OCI-LY7 (cell line): ENCODE measurements at regions not wholly inside any gene's neighbourhood (a gene's known extent, or its start where the extent isn't known, plus 50 kb on each side); places are given as distances from the start of the nearest gene placed in this dataset.

ENCODE experiments used
- BruUV-seq: library from RNA; stranded (reverse); fragments of 400-500 nt; replicated peaks from 2 replicates; lab custom pipeline; 2021; lab: Mats Ljungman, UMichigan
- CTCF ChIA-PET: fragments of 300-600 bp; sonication (Branson Sonifier 250); formaldehyde crosslinking; loops from one replicate; lab custom pipeline; 2022; ENCODE audit warnings: antibody characterized with exemption; ENCODE audit not compliant: unreplicated experiment; lab: Charles Lee
- POLR2A ChIA-PET: fragments of 300-600 bp; sonication (Branson Sonifier 250); formaldehyde crosslinking; loops from one replicate; lab custom pipeline; 2022; ENCODE audit warnings: antibody characterized with exemption; lab: Charles Lee
- DNase-seq: peaks from one replicate; pipeline ENCODE4 v3.0.0-alpha.2; 2015; ENCODE audit warnings: low spot score
- H2AFZ ChIP-seq: fragments of 200-600 bp; sonication (generic), shearing (Covaris generic); 2 replicates; pipeline ENCODE4 v1.6.1; 2014; ENCODE audit warnings: mild to moderate bottlenecking, antibody characterized with exemption, low read length, moderate library complexity
- H3K27ac ChIP-seq: fragments of 200-600 bp; sonication (generic); 2 replicates; pipeline ENCODE4 v1.5.1; 2014; ENCODE audit warnings: mixed run types, low read depth, mild to moderate bottlenecking, moderate library complexity, low read length, inconsistent platforms; ENCODE audit not compliant: poor library complexity, severe bottlenecking
- H3K36me3 ChIP-seq: fragments of 200-600 bp; sonication (generic); 2 replicates; pipeline ENCODE4 v1.6.1; 2014; ENCODE audit warnings: mild to moderate bottlenecking, antibody characterized with exemption, low read length, moderate library complexity, mixed read lengths; ENCODE audit not compliant: insufficient read depth
- H3K4me1 ChIP-seq: fragments of 200-600 bp; sonication (generic); 2 replicates; pipeline ENCODE4 v1.5.1; 2014; ENCODE audit warnings: mild to moderate bottlenecking, low read length; ENCODE audit not compliant: insufficient read depth, poor library complexity, severe bottlenecking
- H3K4me2 ChIP-seq: fragments of 200-600 bp; sonication (generic); 2 replicates; pipeline ENCODE4 v1.6.1; 2014; ENCODE audit warnings: mild to moderate bottlenecking, low read length
- H3K4me3 ChIP-seq: fragments of 200-600 bp; sonication (generic); 2 replicates; pipeline ENCODE4 v1.5.1; 2014; ENCODE audit warnings: mild to moderate bottlenecking, low read depth, low read length; ENCODE audit not compliant: poor library complexity, severe bottlenecking
- H3K79me2 ChIP-seq: fragments of 200-600 bp; sonication (generic); 2 replicates; pipeline ENCODE4 v1.6.1; 2016; ENCODE audit warnings: low read depth, mild to moderate bottlenecking, low read length, moderate library complexity, mixed read lengths; ENCODE audit not compliant: insufficient read depth
- H3K9me2 ChIP-seq: fragments of 200-600 bp; sonication (generic); 2 replicates; pipeline ENCODE4 v1.6.1; 2016; ENCODE audit warnings: mild to moderate bottlenecking, low read length, mixed read lengths; ENCODE audit not compliant: insufficient read depth
- H3K9me3 ChIP-seq: fragments of 200-600 bp; sonication (generic); 2 replicates; pipeline ENCODE4 v1.6.1; 2014; ENCODE audit warnings: mild to moderate bottlenecking, mixed run types, low read length, mixed read lengths
- H4K20me1 ChIP-seq: fragments of 200-600 bp; sonication (generic); 2 replicates; pipeline ENCODE4 v1.6.1; 2014; ENCODE audit warnings: mild to moderate bottlenecking, antibody characterized with exemption, low read length, moderate library complexity, mixed read lengths; ENCODE audit not compliant: insufficient read depth
- EZH2phosphoT487 ChIP-seq: fragments of 200-600 bp; sonication (generic); IDR thresholded peaks from 2 replicates; pipeline ENCODE4 v1.6.1; 2018; ENCODE audit warnings: low read depth, borderline replicate concordance, mild to moderate bottlenecking, mixed run types, antibody characterized with exemption, low read length, moderate library complexity, mixed read lengths
- intact Hi-C: fragments of 100-400 bp; cut with micrococcal nuclease; formaldehyde crosslinking; loops from one replicate; pipeline ENCODE4 v1.10.0; 2022; ENCODE audit not compliant: unreplicated experiment
- TF ChIP-seq, protein P1 (sequence below): fragments of 200-600 bp; sonication (generic); conservative IDR thresholded peaks from 2 replicates; pipeline ENCODE4 v1.5.1; 2014; ENCODE audit warnings: mild to moderate bottlenecking, antibody characterized with exemption, low read length, moderate library complexity, mixed read lengths

DNA sequence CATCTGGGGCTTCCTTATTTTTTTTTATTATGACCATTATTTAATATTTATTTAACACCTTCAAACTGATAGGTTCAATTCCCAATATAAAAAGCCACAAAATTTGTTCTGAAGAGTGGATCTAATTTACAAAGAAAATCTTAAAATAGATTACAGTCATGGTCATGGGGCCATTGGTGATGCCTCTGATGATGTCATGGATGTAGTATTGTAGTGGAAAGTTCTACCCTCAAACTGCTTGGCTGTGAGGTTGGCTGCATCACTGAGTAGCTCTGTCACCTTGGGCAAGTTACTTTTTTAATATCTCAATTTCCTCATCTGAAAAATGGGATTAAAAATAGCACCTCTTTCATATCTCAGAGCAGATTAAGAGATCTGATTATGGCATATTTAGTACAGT is 128.5 kb downstream of the DKK1 start:
- DNase-seq = no peak
- CTCF ChIA-PET = no interaction called here
- no peak overlapping the region for H3K4me2 ChIP-seq

DNA sequence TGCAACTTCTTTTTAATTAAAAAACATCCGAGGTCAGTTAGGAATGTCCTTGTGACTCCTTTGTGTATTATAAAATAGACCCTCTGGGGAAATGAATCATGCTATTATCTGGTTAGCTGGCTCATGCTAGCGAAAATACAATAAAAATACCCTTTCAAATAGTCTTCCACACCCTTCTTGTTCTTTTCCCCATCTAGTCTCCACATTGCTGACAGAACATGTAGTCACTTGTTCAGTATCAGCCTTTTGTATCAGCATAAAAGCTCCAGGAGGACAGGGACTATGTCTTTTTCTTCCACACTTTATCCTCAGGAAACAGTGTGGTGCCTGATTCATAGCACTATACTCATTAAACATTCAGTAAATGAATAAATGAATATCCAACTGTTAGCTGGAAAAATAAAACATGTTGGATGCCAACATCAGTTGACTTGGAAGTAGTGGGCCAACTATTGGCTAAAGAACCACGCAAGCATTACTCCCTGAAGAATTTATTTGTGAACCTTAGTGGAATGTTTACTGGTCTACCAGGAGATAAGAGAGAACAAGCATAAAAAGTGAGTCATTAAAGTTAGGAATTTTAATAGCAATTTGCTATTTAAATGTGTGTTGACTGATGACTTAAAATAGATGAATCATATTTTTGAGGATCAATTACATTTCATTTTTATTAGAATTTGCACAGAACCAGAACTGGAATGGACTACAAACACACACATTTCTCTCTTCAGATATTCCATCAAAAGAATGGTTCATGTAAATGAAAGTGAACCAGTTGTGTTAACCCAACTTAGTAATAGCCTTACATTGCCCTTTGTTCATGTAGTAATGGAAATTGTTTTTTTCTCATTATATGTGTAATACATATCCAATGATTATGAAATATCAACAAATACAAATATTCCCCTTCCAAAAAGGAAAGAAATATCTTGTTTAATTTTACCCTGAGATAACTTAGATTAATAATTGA is 129.6 kb downstream of the DKK1 start:
- ChIA-PET CTCF (no interaction called here), POLR2A (interaction anchor here (1.4 kb wide), 1 partner anchor 9 kb away, joined by 3 read pairs; no protein-coding TSS in a partner anchor)
- Histone ChIP-seq H3K4me1 (no peaks in the 10 kb centered on the region), H3K27ac (no peak overlapping the region), H4K20me1 (no peaks in the 10 kb centered on the region), H3K9me3 (no peaks in the 10 kb centered on the region), H3K4me2 (no peak overlapping the region), H3K79me2 (no peaks in the 10 kb centered on the region), H3K9me2 (no peaks in the 10 kb centered on the region), H3K4me3 (no peak overlapping the region), H2AFZ (no peak overlapping the region; the same call in 1 of the 2 replicates), H3K36me3 (no peaks in the 10 kb centered on the region)
- BruUV-seq = no TSS peak
- intact Hi-C loops = loop anchor here (2.0 kb wide), 1 partner anchor 39 kb away; no protein-coding TSS in a partner anchor
- TF ChIP-seq, protein P1, sequence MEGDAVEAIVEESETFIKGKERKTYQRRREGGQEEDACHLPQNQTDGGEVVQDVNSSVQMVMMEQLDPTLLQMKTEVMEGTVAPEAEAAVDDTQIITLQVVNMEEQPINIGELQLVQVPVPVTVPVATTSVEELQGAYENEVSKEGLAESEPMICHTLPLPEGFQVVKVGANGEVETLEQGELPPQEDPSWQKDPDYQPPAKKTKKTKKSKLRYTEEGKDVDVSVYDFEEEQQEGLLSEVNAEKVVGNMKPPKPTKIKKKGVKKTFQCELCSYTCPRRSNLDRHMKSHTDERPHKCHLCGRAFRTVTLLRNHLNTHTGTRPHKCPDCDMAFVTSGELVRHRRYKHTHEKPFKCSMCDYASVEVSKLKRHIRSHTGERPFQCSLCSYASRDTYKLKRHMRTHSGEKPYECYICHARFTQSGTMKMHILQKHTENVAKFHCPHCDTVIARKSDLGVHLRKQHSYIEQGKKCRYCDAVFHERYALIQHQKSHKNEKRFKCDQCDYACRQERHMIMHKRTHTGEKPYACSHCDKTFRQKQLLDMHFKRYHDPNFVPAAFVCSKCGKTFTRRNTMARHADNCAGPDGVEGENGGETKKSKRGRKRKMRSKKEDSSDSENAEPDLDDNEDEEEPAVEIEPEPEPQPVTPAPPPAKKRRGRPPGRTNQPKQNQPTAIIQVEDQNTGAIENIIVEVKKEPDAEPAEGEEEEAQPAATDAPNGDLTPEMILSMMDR = no peak
- no peak for TF ChIP-seq EZH2phosphoT487
- DNase-seq = no peak

More for the DNA sequence above, 128.5 kb downstream of the DKK1 start:
- H3K36me3 ChIP-seq = no peaks in the 10 kb centered on the region
- no peaks in the 10 kb centered on the region for H4K20me1 ChIP-seq
- H3K79me2 ChIP-seq = no peaks in the 10 kb centered on the region
- no peak overlapping the region for H2AFZ ChIP-seq
- no peaks in the 10 kb centered on the region for H3K9me3 ChIP-seq
- no peaks in the 10 kb centered on the region for H3K9me2 ChIP-seq
- no peak overlapping the region for H3K27ac ChIP-seq
- TF ChIP-seq EZH2phosphoT487 = no peak
- TF ChIP-seq, protein P1 = no peak
- no peaks in the 10 kb centered on the region for H3K4me1 ChIP-seq
- no TSS peak for BruUV-seq
- POLR2A ChIA-PET = interaction anchor here (0.6 to 1.4 kb wide), 3 partner anchors 8 to 519 kb away, joined by 3 to 4 read pairs (median 4); no protein-coding TSS in a partner anchor
- intact Hi-C loops = loop anchor here (2.0 kb wide), 1 partner anchor 40 kb away; no protein-coding TSS in a partner anchor
- no peak overlapping the region for H3K4me3 ChIP-seq
